HTR-8/SVneo (cell line): ENCODE measurements at regions not wholly inside any gene's neighbourhood (a gene's known extent, or its start where the extent isn't known, plus 50 kb on each side); places are given as distances from the start of the nearest gene placed in this dataset.
"Not testable (repeated sequence)": the region's sequence is repeated elsewhere in the genome, so short reads cannot be mapped to it uniquely, and the experiment has no call there.

Experiments used
- DNase-seq: peaks from one replicate; pipeline ENCODE4 v3.0.0; 2011; ENCODE audit warnings: low spot score, mixed read lengths; ENCODE audit not compliant: insufficient read length
- FAIRE-seq: peaks from 2 replicates; lab custom pipeline; 2011; peaks lifted over from hg19 to GRCh38; lab: Jason Lieb, UNC

DNA sequence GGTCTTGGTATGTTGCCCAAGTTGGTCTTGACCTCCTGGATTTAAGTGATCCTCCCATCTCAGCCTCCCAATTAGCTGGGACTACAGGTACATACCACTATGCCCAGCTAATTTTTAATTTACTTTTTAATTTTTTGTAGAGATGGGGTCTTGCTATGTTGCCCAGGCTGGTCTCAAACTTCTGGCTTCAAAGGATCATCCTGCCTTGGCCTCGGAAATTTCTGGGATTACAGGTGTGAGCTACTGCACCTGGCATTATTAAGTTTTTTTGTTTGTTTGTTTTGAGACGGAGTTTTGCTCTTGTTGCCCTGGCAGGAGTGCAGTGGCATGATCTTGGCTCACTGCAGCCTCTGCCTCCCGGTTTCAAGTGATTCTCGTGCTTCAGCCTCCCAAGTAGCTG, 195.7 kb upstream of the HAAO start:
- FAIRE-seq: not testable (repeated sequence)

DNA sequence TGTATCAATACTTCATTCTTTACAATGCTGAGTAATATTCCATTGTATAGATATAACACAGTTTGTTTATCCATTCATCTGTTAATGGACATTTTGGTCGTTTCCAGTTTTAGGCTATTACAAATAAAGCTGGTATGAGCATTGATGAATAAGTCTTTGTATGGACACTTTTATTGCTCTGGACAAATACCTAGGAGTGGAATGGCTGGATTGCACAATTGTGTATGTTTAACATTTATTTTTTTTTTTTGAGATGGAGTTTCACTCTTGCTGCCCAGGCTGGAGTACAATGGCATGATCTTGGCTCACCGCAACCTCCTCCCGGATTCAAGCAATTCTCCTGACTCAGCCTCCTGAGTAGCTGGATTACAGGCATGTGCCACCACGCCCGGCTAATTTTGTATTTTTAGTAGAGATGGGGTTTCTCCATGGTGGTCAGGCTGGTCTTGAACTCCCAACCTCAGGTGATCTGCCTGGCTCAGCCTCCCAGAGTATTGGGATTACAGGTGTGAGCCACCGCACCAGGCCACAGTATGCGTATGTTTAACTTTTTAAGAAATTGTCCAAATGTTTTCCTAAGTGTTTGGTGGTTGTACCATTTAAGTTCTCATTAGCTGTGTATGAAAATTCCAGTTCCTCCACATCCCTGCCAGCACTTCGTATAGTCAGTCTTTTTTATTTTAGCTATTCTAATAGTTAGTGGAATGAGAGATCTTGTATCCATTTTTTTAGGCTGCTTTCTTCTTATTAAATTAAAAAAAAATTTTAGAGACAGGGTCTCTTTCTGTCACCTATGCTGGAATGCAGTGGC, 194.9 kb upstream of the HAAO start:
- FAIRE-seq: no peak
- no peak for DNase-seq

More for the DNA sequence above, 195.7 kb upstream of the HAAO start:
- not testable (repeated sequence) for DNase-seq

DNA sequence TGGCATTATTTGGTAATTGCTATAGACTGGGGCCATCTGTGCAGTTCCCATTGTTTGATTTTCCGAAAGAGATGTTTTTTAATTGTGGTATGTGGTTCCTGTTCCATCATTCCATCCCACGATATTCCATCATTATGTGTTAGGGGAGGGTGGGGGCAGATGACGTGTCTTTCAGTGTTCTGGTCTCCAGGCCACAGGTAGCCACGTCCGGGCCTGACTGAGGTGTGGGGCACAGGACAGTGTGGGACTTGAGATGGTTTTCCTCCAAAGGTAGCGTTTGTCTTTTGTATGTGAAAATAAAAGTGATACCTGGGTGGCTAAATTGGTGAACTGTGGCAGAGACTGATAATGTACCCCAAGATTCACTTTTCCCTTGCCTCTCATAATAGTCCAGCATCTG, 192.2 kb upstream of the HAAO start:
- DNase-seq (no peak), FAIRE-seq (no peak)

DNA sequence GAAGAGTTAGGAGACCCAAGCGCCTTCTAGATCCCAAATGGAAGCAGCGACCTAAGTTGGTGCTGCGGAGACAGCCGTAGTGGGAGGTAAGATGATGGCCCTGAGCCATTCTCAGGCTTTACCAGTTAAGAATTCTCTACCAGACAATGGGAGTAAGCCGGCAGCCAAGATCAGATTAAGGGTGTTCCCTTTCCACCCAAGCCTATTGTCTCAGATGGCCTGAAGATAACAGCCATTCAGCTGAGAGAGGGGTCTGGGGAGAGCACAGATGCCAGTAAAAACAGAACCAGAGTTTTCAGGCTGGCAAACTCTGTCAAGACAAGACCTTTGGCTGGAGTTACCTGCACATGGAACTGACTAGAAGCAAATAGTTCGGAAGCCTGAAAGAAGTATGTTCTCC, 191.7 kb upstream of the HAAO start:
- no peak for DNase-seq
- FAIRE-seq: no peak

DNA sequence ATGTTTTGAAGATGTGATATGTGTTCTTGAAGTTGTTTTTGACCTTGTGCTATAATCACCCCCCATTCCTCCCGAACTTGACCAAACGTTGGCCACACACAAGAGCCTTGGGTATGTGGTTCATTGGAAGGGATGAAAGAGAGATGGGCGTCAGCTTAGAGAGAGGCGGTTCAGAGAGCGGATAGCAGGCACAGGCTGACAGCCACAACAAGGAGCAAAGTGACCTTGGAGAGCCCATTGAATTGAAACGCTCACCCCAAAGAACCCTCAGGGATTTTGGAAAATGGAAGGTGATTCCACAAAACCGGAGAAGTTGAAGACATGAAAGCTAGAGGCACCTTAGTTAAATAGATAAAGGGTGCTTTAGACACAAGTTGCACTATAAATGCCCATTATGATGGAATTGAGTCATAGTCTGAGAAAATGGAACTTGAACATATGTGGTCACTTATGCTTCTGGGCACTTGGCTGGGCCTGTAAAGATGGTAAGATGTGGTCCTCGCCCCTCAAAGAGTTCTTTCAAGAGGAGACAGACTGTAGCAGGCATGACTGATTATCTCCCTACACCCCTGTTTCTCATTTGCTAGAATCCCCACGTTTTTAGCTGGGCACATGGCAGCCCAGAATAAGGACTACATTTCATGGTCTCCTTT, 188.5 kb upstream of the HAAO start:
- DNase-seq (no peak), FAIRE-seq (no peak)

DNA sequence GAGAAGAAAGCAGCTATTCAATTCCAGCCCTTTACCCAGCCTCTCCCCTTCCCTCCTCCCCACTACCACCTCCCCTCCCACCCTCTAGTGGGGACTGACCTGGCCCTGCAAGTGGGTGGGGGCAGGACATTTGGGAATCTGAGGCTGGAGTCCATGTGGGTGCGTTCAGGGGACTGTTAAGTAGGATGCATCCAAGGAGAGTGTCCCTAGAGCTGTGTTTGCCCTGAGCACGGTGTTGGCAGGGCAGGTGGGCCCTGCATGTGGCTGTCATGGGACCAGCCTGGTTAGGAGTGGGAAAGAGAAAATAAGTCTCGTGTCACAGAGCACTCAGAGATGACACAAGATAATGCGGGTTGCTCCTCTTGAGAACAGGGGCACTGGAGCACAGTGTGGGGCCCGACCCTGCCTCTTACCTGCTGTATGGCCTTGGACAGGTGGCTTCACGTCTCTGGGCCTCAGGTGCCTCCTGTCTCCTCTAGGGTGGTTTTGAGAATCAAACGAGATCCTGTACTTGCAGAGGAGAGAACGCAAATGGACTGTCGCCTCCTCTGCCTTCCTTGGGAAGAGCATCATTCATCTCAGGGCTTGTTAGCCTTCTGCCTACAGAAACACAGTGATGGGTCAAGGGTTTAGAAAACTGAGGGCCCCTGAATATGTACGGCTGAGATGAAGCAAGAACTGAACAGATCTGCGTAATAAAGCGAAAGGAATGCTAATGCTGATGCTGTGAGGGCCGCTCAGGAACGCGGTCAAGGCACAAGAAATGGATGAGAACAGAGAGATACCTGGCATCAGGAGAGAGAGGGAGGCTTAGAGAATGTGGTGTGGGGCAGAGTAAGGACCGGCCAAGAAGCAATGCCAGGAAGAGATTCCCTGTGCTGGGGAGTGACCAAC, 187.7 kb upstream of the HAAO start:
- DNase-seq (no peak), FAIRE-seq (no peak)

DNA sequence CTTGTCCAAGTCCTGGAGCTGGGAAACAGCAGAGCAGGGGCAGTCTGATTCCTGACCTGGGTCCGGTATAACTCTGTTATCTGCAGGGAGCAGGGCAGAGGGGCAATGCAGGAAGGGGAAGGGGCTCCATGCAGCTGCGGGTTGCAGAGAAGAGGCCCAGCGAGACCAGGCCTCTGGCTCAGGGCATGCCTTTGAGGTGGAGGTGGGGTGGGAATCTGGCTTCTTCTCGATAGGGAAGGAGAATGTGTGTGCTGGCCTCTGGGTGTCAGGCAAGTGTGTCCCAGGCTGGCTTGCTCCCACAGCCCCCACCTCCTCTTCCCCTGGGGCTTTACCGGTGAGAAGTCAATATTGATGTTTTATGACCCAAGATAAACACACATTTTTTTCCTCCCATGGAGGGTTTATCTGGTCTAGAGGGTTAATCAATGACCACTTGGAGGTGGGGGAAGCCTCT, 187.1 kb upstream of the HAAO start:
- DNase-seq (no peak), FAIRE-seq (no peak)

DNA sequence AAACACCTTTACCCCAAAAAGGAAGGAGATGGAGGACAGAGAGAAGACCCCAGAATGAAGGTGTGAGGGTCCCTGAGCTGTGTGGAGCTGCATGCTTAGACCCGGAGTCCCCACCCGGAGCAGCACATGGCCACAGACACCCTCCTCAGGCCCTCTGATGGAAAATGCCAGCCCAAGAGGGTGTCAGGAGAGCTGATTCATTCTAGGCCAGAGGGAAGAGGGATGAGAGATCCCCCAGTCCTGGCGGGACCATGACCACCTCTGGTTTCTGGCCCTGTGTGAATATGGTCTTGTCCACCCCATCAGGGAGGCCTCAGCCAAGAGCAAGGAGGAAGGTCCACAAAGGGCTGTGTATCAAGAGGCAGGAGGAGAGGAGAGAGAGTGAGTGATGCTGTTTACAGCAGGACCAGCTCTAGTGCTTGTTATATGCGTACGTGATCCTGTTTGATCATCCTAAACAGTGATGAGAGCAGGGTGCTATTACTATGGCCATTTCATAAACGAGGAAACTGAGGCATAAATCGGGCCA, 186.6 kb upstream of the HAAO start:
- DNase-seq (no peak), FAIRE-seq (no peak)

DNA sequence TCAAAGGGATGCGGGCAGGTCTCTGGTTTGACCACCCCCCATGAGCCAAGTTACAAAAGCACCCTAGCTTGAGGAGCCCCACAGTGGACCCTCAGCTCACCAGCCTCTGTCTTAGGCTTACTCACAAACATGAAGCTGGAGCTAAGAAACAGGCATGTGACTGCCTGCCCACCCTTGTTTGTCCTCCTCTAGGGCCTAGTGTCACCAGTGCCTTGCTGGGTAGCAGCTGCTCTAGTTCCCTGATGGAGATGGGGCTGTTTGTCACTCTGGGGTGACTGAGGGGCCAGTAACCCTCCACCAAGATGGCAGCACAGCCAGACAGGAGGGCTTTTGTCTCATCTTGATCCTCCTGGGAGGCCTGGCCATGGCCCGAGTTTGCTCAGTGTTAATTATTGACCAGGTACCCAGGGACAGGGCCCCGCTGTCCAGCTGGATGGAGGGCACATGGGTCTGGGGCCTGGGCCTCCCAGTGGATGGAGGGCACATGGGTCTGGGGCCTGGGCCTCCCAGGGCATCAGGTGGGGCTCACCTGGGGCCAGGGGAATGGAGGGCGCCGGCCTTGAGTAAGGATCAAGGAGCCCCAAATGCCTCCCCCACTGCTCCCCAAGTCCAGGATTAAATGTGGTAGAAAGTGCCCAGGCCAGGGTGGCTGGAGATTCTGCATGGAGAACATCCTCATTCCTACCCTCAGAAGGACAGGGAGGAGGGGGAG, 185.9 kb upstream of the HAAO start:
- no peak for DNase-seq
- no peak for FAIRE-seq

DNA sequence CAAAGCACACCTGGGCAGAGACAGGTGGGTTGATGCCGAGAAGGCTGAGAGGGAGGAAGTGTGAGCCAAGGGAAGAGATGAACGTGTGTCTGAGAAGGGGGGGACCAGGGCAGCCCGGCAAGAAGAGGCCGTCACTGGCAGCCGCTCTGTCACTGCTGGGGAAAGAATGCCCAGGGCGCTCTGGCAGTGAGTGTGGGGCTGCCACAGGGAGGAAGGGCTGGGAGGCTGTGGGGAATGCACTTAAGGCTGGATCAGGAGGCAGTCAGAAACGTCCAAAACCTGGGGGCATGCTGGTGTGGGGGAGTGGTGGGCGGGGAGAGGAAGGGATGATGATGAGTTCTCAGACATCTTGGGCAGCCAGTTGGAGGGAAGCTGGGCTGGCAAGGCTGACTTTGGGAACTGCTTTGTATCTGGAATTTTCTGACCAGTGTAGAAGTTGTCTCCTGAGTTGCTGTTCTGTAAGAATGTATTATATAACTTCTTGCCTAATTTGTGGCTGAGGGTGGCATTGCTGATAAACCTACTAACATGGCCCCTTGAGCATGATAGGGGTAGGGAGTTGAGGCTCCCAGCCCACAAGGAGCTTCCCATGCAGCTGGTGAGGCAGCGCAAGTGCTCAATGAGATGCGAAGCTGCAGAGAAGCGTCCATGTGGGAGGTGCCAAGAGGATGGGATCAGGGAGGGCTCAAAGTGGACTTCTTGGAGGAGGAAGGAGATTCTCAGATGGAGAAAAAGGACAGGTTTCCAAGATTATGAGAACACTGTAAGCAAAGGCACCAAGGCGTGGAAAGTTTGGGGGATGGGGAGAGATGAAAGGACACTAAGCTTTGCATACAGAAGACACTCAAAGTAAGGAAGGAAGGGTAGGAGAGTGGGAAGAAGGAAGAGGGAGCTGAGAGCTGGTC, 185.1 kb upstream of the HAAO start:
- FAIRE-seq (no peak), DNase-seq (no peak)

DNA sequence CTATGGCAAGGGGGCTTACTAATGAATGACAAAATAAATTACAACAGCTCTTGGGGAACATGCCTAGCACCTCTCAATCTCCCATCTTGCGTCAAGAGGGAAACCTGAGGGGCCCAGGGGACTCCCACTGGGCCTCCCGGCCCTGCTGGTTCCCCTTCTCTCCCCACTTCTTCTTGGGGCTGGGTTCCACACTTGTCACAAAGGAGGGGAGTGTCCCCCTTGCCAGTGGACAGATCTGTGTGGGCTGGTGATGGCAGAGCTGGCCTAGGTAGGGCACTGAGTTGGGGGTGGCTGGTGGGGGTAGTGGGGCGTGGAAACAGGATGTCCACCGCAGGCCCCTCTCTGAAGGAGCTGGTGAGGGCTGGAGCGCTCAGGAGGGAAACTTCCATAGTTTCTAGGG, 184.0 kb upstream of the HAAO start:
- no peak for DNase-seq
- FAIRE-seq: no peak

DNA sequence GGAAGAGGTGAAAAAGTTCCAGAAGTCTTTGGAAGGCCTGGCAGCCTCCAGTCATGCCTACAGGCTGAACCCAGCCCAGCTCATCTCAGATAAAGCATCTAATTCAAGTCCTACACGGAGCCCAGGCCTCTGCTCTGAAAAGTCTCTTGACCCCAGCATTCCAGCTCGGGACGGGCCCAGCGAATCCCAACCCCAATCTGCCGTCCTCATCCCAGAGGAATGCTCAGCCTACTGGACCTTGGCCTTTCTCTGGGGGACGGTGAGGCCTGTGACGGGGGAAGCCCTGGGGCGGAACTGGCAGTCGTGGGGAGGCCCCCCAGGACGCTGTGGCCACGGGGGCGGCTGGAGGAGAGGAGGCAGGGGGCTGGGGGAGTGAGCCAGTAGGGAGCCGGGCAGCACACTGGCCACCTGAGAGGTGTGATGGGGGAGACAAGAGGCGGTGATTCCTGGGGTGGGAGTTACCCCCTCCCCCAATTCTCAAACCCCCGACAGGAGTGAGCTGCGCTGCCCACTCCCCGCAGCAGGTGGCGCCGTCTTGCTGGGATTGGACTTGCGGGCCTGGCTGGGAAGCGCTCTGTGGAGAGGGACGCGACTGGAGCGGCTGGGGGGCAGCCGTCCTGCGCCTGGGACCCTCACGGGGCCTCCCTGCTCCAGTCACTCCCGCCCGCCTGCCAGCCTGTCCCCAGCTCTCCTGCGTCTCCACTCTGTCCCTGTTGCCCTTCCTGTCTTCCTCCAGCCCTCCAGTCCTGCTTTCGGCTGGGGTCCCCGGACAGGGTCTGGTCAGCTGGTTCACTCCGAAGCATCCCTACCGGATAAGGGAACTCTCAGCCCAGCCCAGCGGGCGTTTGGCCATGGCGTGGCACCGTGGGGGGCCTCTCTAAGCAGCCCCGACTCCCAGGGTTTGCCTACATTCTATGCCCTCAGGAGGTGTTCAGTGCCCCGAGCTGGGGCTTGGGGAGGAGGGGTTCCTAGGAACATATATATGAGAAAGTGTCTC, 182.6 kb upstream of the HAAO start:
- peak; percentile 64 for FAIRE-seq
- DNase-seq: peak; percentile 73

DNA sequence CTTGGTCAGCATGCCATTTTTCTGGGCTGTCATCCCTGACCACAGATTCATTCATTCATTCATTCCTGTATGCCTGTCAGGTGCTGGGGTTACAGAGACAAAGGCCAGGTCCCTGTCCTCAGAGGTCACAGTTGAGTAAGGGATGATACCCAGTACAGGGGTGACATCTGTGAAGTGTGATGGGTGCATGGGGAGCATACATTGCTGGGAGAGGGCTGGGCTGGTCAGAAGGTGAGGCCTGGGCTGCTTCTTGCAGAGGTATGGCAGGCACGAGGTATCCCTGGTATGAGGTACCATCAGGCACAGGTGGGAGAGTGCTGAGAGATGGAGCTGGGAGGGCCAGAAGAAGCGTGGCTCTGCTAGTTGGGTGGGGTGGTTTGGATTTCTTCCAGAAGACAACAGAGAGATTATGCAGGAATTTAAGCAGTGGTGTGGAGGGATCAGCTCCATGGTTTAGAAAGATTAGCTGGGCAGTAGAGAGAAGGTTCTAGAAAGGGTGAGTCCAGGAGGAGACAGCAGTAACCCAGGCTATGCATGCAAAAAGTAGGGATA, 181.9 kb upstream of the HAAO start:
- FAIRE-seq (no peak), DNase-seq (no peak)

DNA sequence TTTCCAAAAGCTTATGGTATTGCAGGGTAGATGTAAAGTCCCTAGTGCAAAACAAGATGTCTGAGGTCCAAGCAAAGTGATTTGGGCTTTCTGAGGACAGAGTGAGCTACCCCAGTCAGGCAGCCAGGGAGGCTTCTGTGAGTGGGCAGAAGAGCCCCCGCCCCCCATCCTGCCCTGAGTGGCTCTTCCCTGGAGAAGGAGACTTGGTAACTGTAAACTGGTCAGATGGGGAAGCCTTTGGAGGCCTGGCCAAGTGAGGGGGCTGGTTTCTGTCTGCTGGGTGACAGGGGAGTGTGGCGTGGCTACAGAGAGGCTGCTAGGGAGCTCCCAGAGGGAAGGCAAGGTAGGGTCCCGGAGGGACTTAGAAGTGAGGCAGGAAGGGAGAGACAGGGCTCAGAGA, 181.3 kb upstream of the HAAO start:
- DNase-seq (no peak), FAIRE-seq (no peak)

DNA sequence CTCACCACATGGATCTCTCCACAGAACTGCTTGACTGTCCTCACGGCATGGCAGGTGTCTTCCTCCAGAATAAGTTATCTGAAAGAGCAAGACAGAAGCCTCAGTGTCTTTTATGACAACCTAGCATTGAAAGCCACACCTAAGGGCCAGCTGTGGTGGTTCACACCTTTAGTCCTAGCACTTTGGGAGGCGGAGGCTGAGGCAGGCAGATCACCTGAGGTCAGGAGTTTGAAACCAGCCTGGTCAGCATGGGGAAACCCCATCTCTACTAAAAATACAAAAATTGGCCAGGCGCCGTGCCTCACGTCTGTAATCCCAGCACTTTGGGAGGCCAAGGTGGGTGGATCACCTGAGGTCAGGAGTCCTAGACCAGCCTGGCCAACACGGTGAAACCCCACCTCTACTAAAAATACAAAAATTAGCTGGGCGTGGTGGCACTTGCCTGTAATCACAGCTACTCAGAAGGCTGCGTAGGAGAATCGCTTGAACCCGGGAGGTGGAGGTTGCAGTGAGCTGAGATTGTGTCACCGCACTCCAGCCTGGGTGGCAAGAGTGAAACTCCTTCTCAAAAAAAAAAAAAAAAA, 180.6 kb upstream of the HAAO start:
- FAIRE-seq, DNase-seq: not testable (repeated sequence)

DNA sequence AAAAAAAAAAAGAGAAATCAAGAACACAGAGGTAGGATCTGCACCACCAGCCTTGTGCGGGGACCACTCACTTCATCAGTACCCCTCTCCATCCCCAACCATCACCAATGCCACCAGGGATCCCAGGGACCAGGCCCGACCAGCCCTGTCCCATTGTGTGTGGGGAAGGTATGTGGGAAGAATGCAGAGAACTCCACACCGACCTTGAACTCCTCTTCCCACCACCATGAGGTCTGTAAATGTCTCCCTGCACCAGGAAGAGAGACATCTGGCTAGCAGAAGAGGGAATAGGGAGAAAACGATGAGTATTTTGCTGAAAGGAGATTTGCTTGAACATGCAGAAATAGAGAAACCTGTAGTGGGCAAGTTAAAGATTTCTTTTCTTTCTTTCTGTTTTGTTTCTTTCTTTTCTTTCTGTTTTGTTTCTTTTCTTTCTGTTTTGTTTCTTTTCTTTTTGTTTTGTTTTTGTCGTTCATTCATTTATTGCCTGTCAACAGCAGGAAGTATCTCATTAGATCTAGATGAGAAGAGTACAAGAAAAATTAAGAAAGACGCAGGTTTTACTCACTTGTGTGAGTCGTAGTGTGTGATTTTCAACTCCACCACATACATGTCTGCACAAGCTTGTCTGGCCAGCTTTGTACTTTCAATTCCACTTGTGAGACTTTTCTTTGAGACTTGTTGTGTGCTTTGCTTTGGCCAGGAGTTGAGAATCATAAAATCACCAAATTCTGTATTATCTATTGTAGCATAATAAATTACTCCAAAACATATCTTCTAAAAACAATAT, 179.8 kb upstream of the HAAO start:
- FAIRE-seq (no peak), DNase-seq (no peak)
